Psoas muscle (tissue), 7 donors: ENCODE measurements at regions not wholly inside any gene's neighbourhood (a gene's known extent, or its start where the extent isn't known, plus 50 kb on each side); places are given as distances from the start of the nearest gene placed in this dataset.

Experiments used
- ATAC-seq, 4 donors: fragments of 200-7000 bp; cut with Tn5 transposase; one replicate each; pipeline ENCODE4 v1.9.1; 2020; ENCODE audit warnings: moderate library complexity in 3 of 4, mild to moderate bottlenecking in 2 of 4
- DNase-seq, 2 donors: peaks; one replicate each; pipeline ENCODE4 v3.0.0-alpha.2; 2020
- H3K27ac ChIP-seq: fragments of 200-600 bp; one replicate; pipeline ENCODE4 v1.8.0; 2022
- H3K27me3 ChIP-seq, 3 donors: fragments of 200-600 bp in 1 of 3; one replicate each; pipeline versions ENCODE4 v1.6.1 to v1.8.0; 2013 to 2022; ENCODE audit warnings: low read length in 2 of 3, mild to moderate bottlenecking in 2 of 3, moderate library complexity in 1 of 3; ENCODE audit not compliant: insufficient read depth in 3 of 3
- H3K36me3 ChIP-seq, 2 donors: fragments of 200-600 bp in 1 of 2; one replicate each; pipeline versions ENCODE4 v1.6.1 to v1.8.0; 2013 to 2022; ENCODE audit warnings: low read depth in 1 of 2, mild to moderate bottlenecking in 1 of 2, moderate library complexity in 1 of 2; ENCODE audit not compliant: insufficient read depth in 1 of 2
- H3K4me1 ChIP-seq: fragments of 200-600 bp; one replicate; pipeline ENCODE4 v1.8.0; 2022
- H3K4me3 ChIP-seq: fragments of 200-600 bp; one replicate; pipeline ENCODE4 v1.8.0; 2022; ENCODE audit warnings: mild to moderate bottlenecking
- H3K9me3 ChIP-seq: fragments of 200-600 bp; one replicate; pipeline ENCODE4 v1.8.0; 2022
- CTCF ChIP-seq: fragments of 200-600 bp; IDR thresholded peaks from one replicate; pipeline ENCODE4 v1.8.0; 2022; ENCODE audit warnings: antibody characterized with exemption
- WGBS, 3 donors: extraction: QIAGEN DNeasy Blood & Tissue Kit; methylation state at CpG; one replicate each; pipeline versions ENCODE4 v1.1.6 to v1.1.7; 2013; 5-methylcytosine and 5-hydroxymethylcytosine counted together
- intact Hi-C, 2 donors: fragments of 100-400 bp; cut with DNase I; formaldehyde crosslinking; loops; one replicate each; pipeline versions ENCODE4 v1.11.0 to v1.14.2; 2022
- donor health status: healthy with polysubstance abuse.
- donor health status: DM: no; HTN: no; CAD: no; lungs with moderate emphysema.
- donor health status: Bipolar disorder and iron deficiency.
- donor health status: healthy.
- donor health status: DM: yes; HTN: yes; CAD: no.
- donor health status: DM: no; HTN: no; CAD: no.
- donor health status: DM: yes; HTN: yes; CAD: no.

GRCh38 chr5:6190838-6191237, 187.5 kb downstream of the MED10 start:
- no peak overlapping the region for H3K27ac ChIP-seq
- no peaks in the 10 kb centered on the region for H3K36me3 ChIP-seq
- 67 to 71% (median 71%) methylated on average over 7 of the region's 7 CpGs for WGBS, 3 donors
- no peak overlapping the region for H3K4me3 ChIP-seq
- H3K9me3 ChIP-seq: no peaks in the 10 kb centered on the region
- peaks cover 0 to 9% (median 0%) of the 10 kb centered on the region in 3 donors for H3K27me3 ChIP-seq
- DNase-seq: no peak
- no peaks in the 10 kb centered on the region for H3K4me1 ChIP-seq
- ATAC-seq: no peak
- intact Hi-C loops: no loop called here
- no peak for TF ChIP-seq CTCF

- 71 to 78% (median 73%) methylated on average over 8 of the region's 8 CpGs for WGBS, 3 donors
- no peaks in the 10 kb centered on the region for H3K36me3 ChIP-seq
Measured at GRCh38 chr5:6188976-6189375, 189.4 kb downstream of the MED10 start.

GRCh38 chr5:6188344-6188743, 190.0 kb downstream of the MED10 start:
- Histone ChIP-seq H3K27ac (no peak overlapping the region), H3K36me3 (no peaks in the 10 kb centered on the region), H3K4me3 (no peak overlapping the region), H3K27me3 (peaks cover 0 to 9% (median 0%) of the 10 kb centered on the region in 3 donors), H3K4me1 (no peaks in the 10 kb centered on the region), H3K9me3 (no peaks in the 10 kb centered on the region)
- ATAC-seq (no peak), DNase-seq (no peak)
- 75 to 80% (median 79%) methylated on average over 6 of the region's 6 CpGs for WGBS, 3 donors
- no peak for TF ChIP-seq CTCF
- intact Hi-C loops: no loop called here

More at GRCh38 chr5:6188976-6189375, 189.4 kb downstream of the MED10 start:
- Histone ChIP-seq H3K4me3 (no peak overlapping the region), H3K4me1 (no peaks in the 10 kb centered on the region), H3K27ac (no peak overlapping the region), H3K27me3 (peaks cover 0 to 9% (median 0%) of the 10 kb centered on the region in 3 donors), H3K9me3 (no peaks in the 10 kb centered on the region)
- no peak for TF ChIP-seq CTCF
- ATAC-seq (no peak), DNase-seq (no peak)
- intact Hi-C loops: no loop called here

- Histone ChIP-seq H3K4me3 (no peak overlapping the region), H3K27ac (no peak overlapping the region), H3K27me3 (peaks cover 0 to 9% (median 0%) of the 10 kb centered on the region in 3 donors), H3K9me3 (no peaks in the 10 kb centered on the region), H3K4me1 (no peaks in the 10 kb centered on the region), H3K36me3 (no peaks in the 10 kb centered on the region)
- intact Hi-C loops: no loop called here
- ATAC-seq (no peak), DNase-seq (no peak)
- WGBS, 3 donors: 57 to 61% (median 59%) methylated on average over 4 of the region's 4 CpGs
- TF ChIP-seq CTCF: no peak
Measured at GRCh38 chr5:6187501-6187900, 190.8 kb downstream of the MED10 start.

GRCh38 chr5:6185574-6185973, 192.8 kb downstream of the MED10 start:
- no peak overlapping the region for H3K27ac ChIP-seq
- DNase-seq (no peak), ATAC-seq (no peak)
- intact Hi-C loops: no loop called here
- no peaks in the 10 kb centered on the region for H3K36me3 ChIP-seq
- no peak overlapping the region for H3K4me3 ChIP-seq
- 92 to 93% (median 92%) methylated on average over 6 of the region's 6 CpGs for WGBS, 3 donors
- no peaks in the 10 kb centered on the region for H3K9me3 ChIP-seq
- TF ChIP-seq CTCF: no peak
- no peaks in the 10 kb centered on the region for H3K4me1 ChIP-seq
- H3K27me3 ChIP-seq: peaks cover 0 to 9% (median 0%) of the 10 kb centered on the region in 3 donors
